Spleen (tissue), 11 donors: ENCODE measurements at regions not wholly inside any gene's neighbourhood (a gene's known extent, or its start where the extent isn't known, plus 50 kb on each side); places are given as distances from the start of the nearest gene placed in this dataset.

Source experiments
- DNase-seq: peaks from one replicate; pipeline ENCODE4 v3.0.0-alpha.2; 2020
- H3K27ac ChIP-seq, 8 donors: fragments of 200-600 bp; sonication (generic) in 7 of 8; 1 replicate in 4 of 8; 2 replicates in 4 of 8; pipeline versions ENCODE4 v1.5.0 to v1.8.0; 2016 to 2021; ENCODE audit warnings: inconsistent platforms in 4 of 8, mild to moderate bottlenecking in 4 of 8, moderate library complexity in 1 of 8
- H3K27me3 ChIP-seq, 7 donors: fragments of 200-600 bp; sonication (generic) in 6 of 7; replicated peaks in 1 of 7; 1 replicate in 4 of 7; 2 replicates in 3 of 7; pipeline versions ENCODE4 v1.5.0 to v1.8.0; 2016 to 2021; ENCODE audit warnings: inconsistent platforms in 3 of 7, mild to moderate bottlenecking in 1 of 7
- H3K36me3 ChIP-seq, 6 donors: fragments of 200-600 bp; sonication (generic) in 5 of 6; 1 replicate in 4 of 6; 2 replicates in 2 of 6; pipeline versions ENCODE4 v1.5.0 to v1.8.0; 2016 to 2021; ENCODE audit warnings: inconsistent platforms in 2 of 6
- H3K4me1 ChIP-seq, 6 donors: fragments of 200-600 bp; sonication (generic) in 5 of 6; 1 replicate in 3 of 6; 2 replicates in 3 of 6; pipeline versions ENCODE4 v1.5.0 to v1.8.0; 2016 to 2021; ENCODE audit warnings: inconsistent platforms in 3 of 6
- H3K4me3 ChIP-seq, 8 donors: fragments of 200-600 bp; sonication (generic) in 7 of 8; 1 replicate in 4 of 8; 2 replicates in 4 of 8; pipeline versions ENCODE4 v1.5.0 to v1.8.0; 2016 to 2021; ENCODE audit warnings: inconsistent platforms in 4 of 8, mild to moderate bottlenecking in 4 of 8, moderate library complexity in 2 of 8
- H3K9me3 ChIP-seq, 8 donors: fragments of 200-600 bp; sonication (generic) in 7 of 8; 1 replicate in 4 of 8; 2 replicates in 4 of 8; pipeline versions ENCODE4 v1.5.0 to v1.8.0; 2016 to 2021; ENCODE audit warnings: inconsistent platforms in 4 of 8
- CTCF ChIP-seq, 11 experiments: fragments of 200-600 bp in 7 of 11; fragments of 450-650 bp in 4 of 11; sonication (generic) in 4 of 11; IDR thresholded peaks in 8 of 11; conservative IDR thresholded peaks in 3 of 11; 1 replicate in 7 of 11; 2 replicates in 4 of 11; pipeline versions ENCODE4 v1.4.0 to v1.8.0; 2016 to 2021; ENCODE audit warnings: antibody characterized with exemption in 11 of 11, inconsistent platforms in 4 of 11, mild to moderate bottlenecking in 1 of 11
- POLR2A ChIP-seq, 3 donors: fragments of 450-650 bp; IDR thresholded peaks; one replicate each; pipeline ENCODE4 v1.5.1; 2017; ENCODE audit warnings: antibody characterized with exemption in 3 of 3, mild to moderate bottlenecking in 1 of 3
- POLR2AphosphoS5 ChIP-seq, 3 donors: sonication (generic); formaldehyde crosslinking; IDR thresholded peaks; one replicate each; pipeline ENCODE4 v1.5.1; 2017; ENCODE audit warnings: antibody characterized with exemption in 3 of 3
- WGBS, 5 donors: extraction: QIAGEN DNeasy Blood & Tissue Kit in 3 of 5; methylation state at CpG; one replicate each; pipeline versions ENCODE4 v1.1.5 to v1.1.7; 2013 to 2018; 5-methylcytosine and 5-hydroxymethylcytosine counted together
- intact Hi-C: fragments of 100-400 bp; cut with DNase I; formaldehyde crosslinking; loops from one replicate; pipeline ENCODE4 v1.15.0; 2023; ENCODE audit warnings: low total_unique reads
- donor health status: healthy with polysubstance abuse.
- donor health status: DM: no; HTN: no; CAD: no; lungs with moderate emphysema.
- donor health status: DM: no; HTN: no; CAD: no.
- donor health status: Bipolar disorder and iron deficiency.
- donor health status: healthy.
- donor health status: DM: no; HTN: no; CAD: no.
- donor health status: DM: yes; HTN: yes; CAD: no.

- no peaks in the 10 kb centered on the region for H3K36me3 ChIP-seq
- 78 to 91% (median 81%) methylated on average over 3 of the region's 3 CpGs for WGBS, 5 donors
- no peak for TF ChIP-seq CTCF (IDR thresholded peaks at IDR 0.05 in 8 of 11, conservative IDR thresholded peaks at IDR 0.05 in 3 of 11)
- no peak for TF ChIP-seq POLR2AphosphoS5 (IDR thresholded peaks at IDR 0.05)
- no peak for TF ChIP-seq POLR2A (IDR thresholded peaks at IDR 0.05)
These were observed 189.5 kb downstream of the UNC5CL start for GRCh38 chr6:40849546-40849945.

GRCh38 chr6:40848868-40849514, 190.0 kb downstream of the UNC5CL start:
- no peak for TF ChIP-seq CTCF (IDR thresholded peaks at IDR 0.05 in 8 of 11, conservative IDR thresholded peaks at IDR 0.05 in 3 of 11)
- TF ChIP-seq POLR2A (IDR thresholded peaks at IDR 0.05), result no peak
- no peak for TF ChIP-seq POLR2AphosphoS5 (IDR thresholded peaks at IDR 0.05)
- WGBS, 5 donors, result 78 to 90% (median 80%) methylated on average over 4 of the region's 4 CpGs
- H3K9me3 ChIP-seq, result no peaks in the 10 kb centered on the region
- no peaks in the 10 kb centered on the region for H3K4me1 ChIP-seq
- H3K27me3 ChIP-seq, result peaks cover 0 to 1% (median 0%) of the 10 kb centered on the region in 7 donors
- no peak for DNase-seq
- H3K36me3 ChIP-seq, result no peaks in the 10 kb centered on the region
- intact Hi-C loops, result no loop called here
- H3K4me3 ChIP-seq, result no peak overlapping the region
- H3K27ac ChIP-seq, result no peak overlapping the region

More at GRCh38 chr6:40849546-40849945, 189.5 kb downstream of the UNC5CL start:
- intact Hi-C loops, result no loop called here
- no peaks in the 10 kb centered on the region for H3K9me3 ChIP-seq
- H3K4me3 ChIP-seq, result no peak overlapping the region
- no peaks in the 10 kb centered on the region for H3K27me3 ChIP-seq
- H3K4me1 ChIP-seq, result no peaks in the 10 kb centered on the region
- no peak for DNase-seq
- H3K27ac ChIP-seq, result no peak overlapping the region

GRCh38 chr6:40848038-40848437, 191.0 kb downstream of the UNC5CL start:
- H3K36me3 ChIP-seq, result no peaks in the 10 kb centered on the region
- H3K27me3 ChIP-seq, result peaks cover 0 to 11% (median 0%) of the 10 kb centered on the region in 7 donors
- H3K4me3 ChIP-seq, result no peak overlapping the region
- TF ChIP-seq POLR2AphosphoS5 (IDR thresholded peaks at IDR 0.05), result no peak
- TF ChIP-seq POLR2A (IDR thresholded peaks at IDR 0.05), result no peak
- no peak for TF ChIP-seq CTCF (IDR thresholded peaks at IDR 0.05 in 8 of 11, conservative IDR thresholded peaks at IDR 0.05 in 3 of 11)
- H3K9me3 ChIP-seq, result no peaks in the 10 kb centered on the region
- H3K4me1 ChIP-seq, result no peaks in the 10 kb centered on the region
- no peak overlapping the region for H3K27ac ChIP-seq
- intact Hi-C loops, result no loop called here
- no peak for DNase-seq
- WGBS, 5 donors, result 81 to 90% (median 86%) methylated on average over 5 of the region's 5 CpGs

GRCh38 chr6:40845553-40845952, 193.5 kb downstream of the UNC5CL start:
- no peak overlapping the region for H3K4me3 ChIP-seq
- intact Hi-C loops, result no loop called here
- no peaks in the 10 kb centered on the region for H3K9me3 ChIP-seq
- no peaks in the 10 kb centered on the region for H3K4me1 ChIP-seq
- no peak for TF ChIP-seq POLR2A (IDR thresholded peaks at IDR 0.05)
- TF ChIP-seq CTCF (IDR thresholded peaks at IDR 0.05 in 8 of 11, conservative IDR thresholded peaks at IDR 0.05 in 3 of 11), result peak in 6 of 11 experiments; percentile 31 to 58 (median 40)
- TF ChIP-seq POLR2AphosphoS5 (IDR thresholded peaks at IDR 0.05), result no peak
- H3K27ac ChIP-seq, result no peak overlapping the region
- H3K36me3 ChIP-seq, result no peaks in the 10 kb centered on the region
- DNase-seq, result no peak
- H3K27me3 ChIP-seq, result peaks cover 0 to 11% (median 0%) of the 10 kb centered on the region in 7 donors
- WGBS, 5 donors, result 54 to 72% (median 67%) methylated on average over 2 of the region's 2 CpGs
